ENCODE measurements at regions not wholly inside any gene's neighbourhood (a gene's known extent, or its start where the extent isn't known, plus 50 kb on each side); places are given as distances from the start of the nearest gene placed in this dataset.

DNA sequence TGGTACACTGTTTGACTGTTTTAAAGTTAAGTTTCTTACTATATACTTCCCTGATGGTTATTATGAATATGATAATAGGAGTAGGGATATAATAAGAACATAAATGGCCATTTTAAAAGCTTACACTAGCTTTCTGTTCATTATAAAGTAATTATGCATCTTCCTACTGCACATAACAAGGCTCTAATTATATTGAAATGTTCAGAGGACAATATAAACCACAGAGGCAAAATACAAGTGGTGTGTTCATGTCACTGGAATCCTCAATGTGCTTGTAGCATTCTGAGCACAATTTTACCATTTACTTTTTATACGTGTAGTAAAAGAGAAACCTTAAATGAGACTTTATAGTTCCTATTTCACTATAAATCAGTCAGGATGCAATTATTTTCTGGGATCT lies 268.3 kb downstream of the TMA16 start:
- no peak for TF ChIP-seq HNF4G (IDR thresholded peaks at IDR 0.05)
- no peak for TF ChIP-seq HNF4A (conservative IDR thresholded peaks at IDR 0.05)
- TF ChIP-seq FOXA1 (IDR thresholded peaks at IDR 0.05), result no peak
- TF ChIP-seq JUND (IDR thresholded peaks at IDR 0.05), result no peak
- no peak for TF ChIP-seq ZBTB33 (IDR thresholded peaks at IDR 0.05)
- no peak for TF ChIP-seq SP1 (IDR thresholded peaks at IDR 0.05)
- no peak for TF ChIP-seq YY1 (IDR thresholded peaks at IDR 0.05)
- TF ChIP-seq, protein P1, sequence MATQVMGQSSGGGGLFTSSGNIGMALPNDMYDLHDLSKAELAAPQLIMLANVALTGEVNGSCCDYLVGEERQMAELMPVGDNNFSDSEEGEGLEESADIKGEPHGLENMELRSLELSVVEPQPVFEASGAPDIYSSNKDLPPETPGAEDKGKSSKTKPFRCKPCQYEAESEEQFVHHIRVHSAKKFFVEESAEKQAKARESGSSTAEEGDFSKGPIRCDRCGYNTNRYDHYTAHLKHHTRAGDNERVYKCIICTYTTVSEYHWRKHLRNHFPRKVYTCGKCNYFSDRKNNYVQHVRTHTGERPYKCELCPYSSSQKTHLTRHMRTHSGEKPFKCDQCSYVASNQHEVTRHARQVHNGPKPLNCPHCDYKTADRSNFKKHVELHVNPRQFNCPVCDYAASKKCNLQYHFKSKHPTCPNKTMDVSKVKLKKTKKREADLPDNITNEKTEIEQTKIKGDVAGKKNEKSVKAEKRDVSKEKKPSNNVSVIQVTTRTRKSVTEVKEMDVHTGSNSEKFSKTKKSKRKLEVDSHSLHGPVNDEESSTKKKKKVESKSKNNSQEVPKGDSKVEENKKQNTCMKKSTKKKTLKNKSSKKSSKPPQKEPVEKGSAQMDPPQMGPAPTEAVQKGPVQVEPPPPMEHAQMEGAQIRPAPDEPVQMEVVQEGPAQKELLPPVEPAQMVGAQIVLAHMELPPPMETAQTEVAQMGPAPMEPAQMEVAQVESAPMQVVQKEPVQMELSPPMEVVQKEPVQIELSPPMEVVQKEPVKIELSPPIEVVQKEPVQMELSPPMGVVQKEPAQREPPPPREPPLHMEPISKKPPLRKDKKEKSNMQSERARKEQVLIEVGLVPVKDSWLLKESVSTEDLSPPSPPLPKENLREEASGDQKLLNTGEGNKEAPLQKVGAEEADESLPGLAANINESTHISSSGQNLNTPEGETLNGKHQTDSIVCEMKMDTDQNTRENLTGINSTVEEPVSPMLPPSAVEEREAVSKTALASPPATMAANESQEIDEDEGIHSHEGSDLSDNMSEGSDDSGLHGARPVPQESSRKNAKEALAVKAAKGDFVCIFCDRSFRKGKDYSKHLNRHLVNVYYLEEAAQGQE (IDR thresholded peaks at IDR 0.05), result no peak
- no peak for TF ChIP-seq GABPA (IDR thresholded peaks at IDR 0.05 in 1 of 2, conservative IDR thresholded peaks at IDR 0.05 in 1 of 2)
- no peak for TF ChIP-seq RAD21 (IDR thresholded peaks at IDR 0.05)
- no peak for TF ChIP-seq NR2F2 (IDR thresholded peaks at IDR 0.05)
- no peak overlapping the region for H3K4me3 ChIP-seq (ENCODE audit: low read depth in 1 of 3, low read length in 3 of 3)
- no peaks in the 10 kb centered on the region for H3K4me1 ChIP-seq (ENCODE audit: control insufficient read depth in 4 of 4, insufficient read depth in 4 of 4, low read length in 3 of 4)
- H3K27ac ChIP-seq (ENCODE audit: low read depth in 1 of 2, low read length in 2 of 2), result no peak overlapping the region
- H3K9me3 ChIP-seq (ENCODE audit: control insufficient read depth in 4 of 4, low read length in 3 of 4), result no peaks in the 10 kb centered on the region
- 74% methylated on average over 1 of the region's 1 CpG for WGBS
- H3K36me3 ChIP-seq (ENCODE audit: control insufficient read depth in 4 of 4, insufficient read depth in 3 of 4, low read depth in 1 of 4, low read length in 3 of 4), result no peaks in the 10 kb centered on the region
- no peaks in the 10 kb centered on the region for H3K27me3 ChIP-seq (ENCODE audit: control insufficient read depth in 4 of 4, insufficient read depth in 4 of 4, low read length in 3 of 4)
- no peak for DNase-seq (ENCODE audit: low spot score)
- no peak overlapping the region for H3K9ac ChIP-seq (ENCODE audit: low read depth in 1 of 2, low read length in 2 of 2)

DNA sequence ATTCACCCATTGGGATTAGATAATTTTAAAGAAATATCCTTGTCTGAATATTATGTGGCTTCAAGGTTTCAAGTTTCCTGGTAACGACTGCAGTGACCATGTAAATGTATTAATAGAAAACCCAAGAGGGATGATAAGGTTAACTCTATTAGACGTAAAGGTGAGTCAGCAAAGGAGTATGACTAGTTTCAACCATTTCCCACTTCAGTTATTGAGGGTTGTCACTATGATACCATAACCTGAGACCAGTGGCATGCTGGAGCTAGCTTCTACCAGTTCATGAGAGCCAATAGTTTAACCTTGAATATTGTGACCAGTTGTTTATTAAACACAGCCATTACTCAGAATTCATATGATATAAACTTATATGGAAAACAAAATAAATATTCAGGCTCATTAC lies 270.1 kb downstream of the TMA16 start:
- H3K9ac ChIP-seq (ENCODE audit: low read depth in 1 of 2, low read length in 2 of 2), result no peak overlapping the region

More for the DNA sequence above, 270.1 kb downstream of the TMA16 start:
- Histone ChIP-seq H3K27ac (ENCODE audit: low read depth in 1 of 2, low read length in 2 of 2) (no peak overlapping the region), H3K4me1 (ENCODE audit: control insufficient read depth in 4 of 4, insufficient read depth in 4 of 4, low read length in 3 of 4) (no peaks in the 10 kb centered on the region), H3K27me3 (ENCODE audit: control insufficient read depth in 4 of 4, insufficient read depth in 4 of 4, low read length in 3 of 4) (no peaks in the 10 kb centered on the region), H3K4me3 (ENCODE audit: low read depth in 1 of 3, low read length in 3 of 3) (no peak overlapping the region), H3K36me3 (ENCODE audit: control insufficient read depth in 4 of 4, insufficient read depth in 3 of 4, low read depth in 1 of 4, low read length in 3 of 4) (no peaks in the 10 kb centered on the region), H3K9me3 (ENCODE audit: control insufficient read depth in 4 of 4, low read length in 3 of 4) (no peaks in the 10 kb centered on the region)
- DNase-seq (ENCODE audit: low spot score), result no peak
- 80% methylated on average over 2 of the region's 2 CpGs for WGBS
- TF ChIP-seq CTCF (IDR thresholded peaks at IDR 0.05; ENCODE audit: low read depth, low read length, missing input control), result no peak
- no peak for TF ChIP-seq EGR1 (IDR thresholded peaks at IDR 0.05; ENCODE audit: low read depth in 2 of 2)
- no peak for TF ChIP-seq TAF1 (conservative IDR thresholded peaks at IDR 0.05)
- TF ChIP-seq RAD21 (IDR thresholded peaks at IDR 0.05), result no peak
- no peak for TF ChIP-seq NR2F2 (IDR thresholded peaks at IDR 0.05)
- TF ChIP-seq FOXA2 (IDR thresholded peaks at IDR 0.05), result no peak
- TF ChIP-seq GABPA (IDR thresholded peaks at IDR 0.05 in 1 of 2, conservative IDR thresholded peaks at IDR 0.05 in 1 of 2), result no peak
- no peak for TF ChIP-seq RXRA (IDR thresholded peaks at IDR 0.05)
- no peak for TF ChIP-seq HNF4A (conservative IDR thresholded peaks at IDR 0.05)
- no peak for TF ChIP-seq JUND (IDR thresholded peaks at IDR 0.05)
- no peak for TF ChIP-seq MAX (IDR thresholded peaks at IDR 0.05)
- no peak for TF ChIP-seq HNF4G (IDR thresholded peaks at IDR 0.05)
- TF ChIP-seq, protein P1 (IDR thresholded peaks at IDR 0.05), result no peak
- no peak for TF ChIP-seq ZBTB33 (IDR thresholded peaks at IDR 0.05)
- TF ChIP-seq SP1 (IDR thresholded peaks at IDR 0.05), result no peak
- no peak for TF ChIP-seq FOXA1 (IDR thresholded peaks at IDR 0.05)

Measured in liver (tissue), 8 donors.